ENCODE measurements at regions not wholly inside any gene's neighbourhood (a gene's known extent, or its start where the extent isn't known, plus 50 kb on each side); places are given as distances from the start of the nearest gene placed in this dataset.

DNA sequence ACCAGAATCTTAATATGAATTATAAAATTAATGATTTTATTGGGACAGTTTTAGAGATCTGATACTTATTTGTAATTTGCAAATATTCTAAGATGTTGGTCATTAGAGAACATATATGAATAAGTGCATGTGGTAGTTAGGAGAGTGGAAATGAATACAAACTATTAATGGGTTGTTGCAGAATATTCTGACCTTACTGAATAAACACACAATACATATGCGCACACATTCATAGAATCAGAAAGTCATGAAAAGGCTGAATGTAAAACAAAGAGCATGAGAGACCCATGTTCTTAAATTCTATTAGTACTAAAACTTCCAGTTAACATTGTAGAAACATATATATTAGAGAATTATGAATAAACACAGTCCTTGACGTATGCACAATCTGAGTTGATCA, 301.7 kb upstream of the TRAM1L1 start:
- TF ChIP-seq POLR2A (IDR thresholded peaks at IDR 0.05; ENCODE audit: low read depth, low read length) (no peak), PAX5 (IDR thresholded peaks at IDR 0.05; ENCODE audit: insufficient read depth, low read length, severe bottlenecking) (no peak), POLR2AphosphoS5 (IDR thresholded peaks at IDR 0.05; ENCODE audit: low read depth, low read length) (no peak), TAF1 (IDR thresholded peaks at IDR 0.05; ENCODE audit: low read depth, low read length) (no peak)

Data from GM12891 (cell line).